Thymus (tissue), 11 donors: ENCODE measurements at regions not wholly inside any gene's neighbourhood (a gene's known extent, or its start where the extent isn't known, plus 50 kb on each side); places are given as distances from the start of the nearest gene placed in this dataset.

Experiments
- DNase-seq, 9 donors: peaks; one replicate each; pipeline ENCODE4 v3.0.0-alpha.2; 2013; ENCODE audit warnings: low spot score in 9 of 9, low read depth in 6 of 9, missing footprints in 1 of 9
- H3K27ac ChIP-seq, 2 donors: one replicate each; pipeline ENCODE4 v1.5.1; 2013; ENCODE audit warnings: control low read depth in 1 of 2, low read depth in 1 of 2, low read length in 1 of 2, mild to moderate bottlenecking in 1 of 2, moderate library complexity in 1 of 2
- H3K27me3 ChIP-seq, 2 donors: one replicate each; pipeline ENCODE4 v1.5.1; 2013; ENCODE audit warnings: low read length in 1 of 2; ENCODE audit not compliant: control insufficient read depth in 2 of 2, insufficient read depth in 1 of 2
- H3K36me3 ChIP-seq, 2 donors: one replicate each; pipeline ENCODE4 v1.5.1; 2013; ENCODE audit warnings: low read length in 1 of 2, mild to moderate bottlenecking in 1 of 2, moderate library complexity in 1 of 2; ENCODE audit not compliant: control insufficient read depth in 2 of 2, insufficient read depth in 2 of 2
- H3K4me1 ChIP-seq, 2 donors: one replicate each; pipeline ENCODE4 v1.5.1; 2013; ENCODE audit warnings: low read length in 2 of 2; ENCODE audit not compliant: control insufficient read depth in 2 of 2, insufficient read depth in 2 of 2
- H3K4me3 ChIP-seq, 2 donors: one replicate each; pipeline ENCODE4 v1.5.1; 2013; ENCODE audit warnings: low read length in 2 of 2, control low read depth in 1 of 2, mild to moderate bottlenecking in 1 of 2
- H3K9me3 ChIP-seq, 2 donors: one replicate each; pipeline ENCODE4 v1.5.1; 2013; ENCODE audit warnings: low read length in 1 of 2, mild to moderate bottlenecking in 1 of 2; ENCODE audit not compliant: control insufficient read depth in 2 of 2, insufficient read depth in 1 of 2
- WGBS: extraction: QIAGEN DNeasy Blood & Tissue Kit; methylation state at CpG from one replicate; pipeline ENCODE4 v1.1.7; 2013; 5-methylcytosine and 5-hydroxymethylcytosine counted together
- donor health status: healthy.

DNA sequence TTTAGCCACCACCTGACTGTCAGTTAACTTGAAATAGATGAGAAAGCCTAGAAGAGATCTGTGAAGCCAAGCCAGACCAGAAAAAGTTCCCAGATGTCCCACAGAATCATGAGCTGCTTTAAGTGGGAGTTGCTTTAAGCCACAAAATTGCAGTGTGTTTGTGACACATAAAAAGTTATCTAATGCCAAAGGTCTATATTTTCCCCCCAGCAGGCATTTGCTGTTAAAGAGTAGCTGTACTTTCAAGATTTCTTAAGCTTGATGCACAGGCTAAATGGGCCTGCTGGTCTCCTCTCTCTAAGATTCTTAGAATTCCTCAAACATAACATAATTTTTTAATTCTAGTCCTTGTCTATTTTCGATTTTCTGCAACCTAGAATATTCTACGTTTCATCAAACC, 825.7 kb downstream of the FAM181B start:
- Histone ChIP-seq H3K4me3 (no peak overlapping the region), H3K36me3 (no peaks in the 10 kb centered on the region), H3K27me3 (no peaks in the 10 kb centered on the region), H3K4me1 (no peaks in the 10 kb centered on the region), H3K27ac (no peak overlapping the region), H3K9me3 (no peaks in the 10 kb centered on the region)
- WGBS, result 81% methylated on average over 2 of the region's 2 CpGs
- no peak for DNase-seq

DNA sequence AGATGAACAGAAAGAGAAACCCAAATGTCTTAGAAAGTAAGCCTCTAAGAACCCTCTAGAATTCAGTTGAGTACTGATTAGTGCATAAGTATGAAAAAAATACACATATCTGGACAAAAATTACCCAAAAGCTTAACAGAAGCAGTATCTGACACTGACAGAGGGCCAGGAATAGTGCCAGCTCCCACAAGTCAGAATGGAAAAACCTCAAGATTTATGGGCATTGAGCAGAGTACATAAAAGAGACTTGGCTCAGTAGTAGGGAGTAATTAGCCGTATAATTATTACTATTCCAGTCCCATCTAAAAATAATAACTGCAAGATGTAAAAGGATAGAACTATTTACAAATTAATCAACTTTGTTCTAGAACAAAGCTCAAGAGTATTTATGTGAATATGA, 834.5 kb downstream of the FAM181B start:
- Histone ChIP-seq H3K36me3 (no peaks in the 10 kb centered on the region), H3K4me1 (no peaks in the 10 kb centered on the region), H3K9me3 (no peaks in the 10 kb centered on the region), H3K4me3 (no peak overlapping the region), H3K27ac (no peak overlapping the region), H3K27me3 (no peaks in the 10 kb centered on the region)
- 71% methylated on average over 1 of the region's 1 CpG for WGBS
- DNase-seq, result no peak

DNA sequence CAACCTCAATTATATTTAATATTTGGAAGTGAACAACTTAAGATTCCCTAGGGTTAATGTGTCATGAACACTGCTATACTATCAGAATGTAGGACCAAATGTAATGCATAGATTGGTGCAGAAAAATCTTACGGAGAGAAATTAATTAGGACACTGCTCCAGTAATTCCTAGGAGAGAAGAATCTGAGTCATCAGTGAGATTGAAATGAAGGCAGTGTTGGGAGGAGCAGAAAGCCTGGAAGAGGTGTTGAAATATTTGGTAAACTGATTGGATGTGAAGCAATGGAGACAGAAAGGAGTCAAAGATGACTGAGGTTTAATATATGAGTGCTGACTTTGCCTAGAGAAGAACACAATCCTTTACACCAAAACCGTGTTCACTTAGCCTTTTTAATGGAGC, 836.0 kb downstream of the FAM181B start:
- Histone ChIP-seq H3K4me3 (no peak overlapping the region), H3K27ac (no peak overlapping the region), H3K36me3 (no peaks in the 10 kb centered on the region), H3K4me1 (no peaks in the 10 kb centered on the region), H3K9me3 (no peaks in the 10 kb centered on the region), H3K27me3 (no peaks in the 10 kb centered on the region)
- no peak for DNase-seq
- WGBS, result 95% methylated on average over 2 of the region's 2 CpGs

DNA sequence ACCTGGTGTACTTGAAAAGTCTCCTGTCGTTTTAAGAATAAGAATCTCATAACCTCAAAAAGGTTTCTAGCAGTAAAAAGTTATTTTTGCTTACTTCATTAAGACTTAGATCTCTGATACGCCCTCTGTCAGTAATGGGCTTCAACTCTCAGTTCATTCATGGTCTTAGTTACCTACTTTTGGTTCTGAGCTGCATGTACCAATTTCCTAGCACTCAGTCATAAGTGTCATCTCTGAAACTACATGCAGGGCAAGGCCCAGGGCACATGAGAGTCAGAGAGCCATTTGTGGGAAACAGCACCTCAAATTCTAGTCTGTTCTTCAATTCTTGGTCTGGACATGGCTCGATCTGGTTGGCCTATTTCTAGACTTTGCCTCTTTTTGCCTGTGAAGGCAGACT, 838.4 kb downstream of the FAM181B start:
- Histone ChIP-seq H3K36me3 (no peaks in the 10 kb centered on the region), H3K4me3 (no peak overlapping the region), H3K27me3 (no peaks in the 10 kb centered on the region), H3K4me1 (no peaks in the 10 kb centered on the region), H3K27ac (no peak overlapping the region), H3K9me3 (no peaks in the 10 kb centered on the region)
- no peak for DNase-seq
- WGBS, result 75% methylated on average over 3 of the region's 3 CpGs

DNA sequence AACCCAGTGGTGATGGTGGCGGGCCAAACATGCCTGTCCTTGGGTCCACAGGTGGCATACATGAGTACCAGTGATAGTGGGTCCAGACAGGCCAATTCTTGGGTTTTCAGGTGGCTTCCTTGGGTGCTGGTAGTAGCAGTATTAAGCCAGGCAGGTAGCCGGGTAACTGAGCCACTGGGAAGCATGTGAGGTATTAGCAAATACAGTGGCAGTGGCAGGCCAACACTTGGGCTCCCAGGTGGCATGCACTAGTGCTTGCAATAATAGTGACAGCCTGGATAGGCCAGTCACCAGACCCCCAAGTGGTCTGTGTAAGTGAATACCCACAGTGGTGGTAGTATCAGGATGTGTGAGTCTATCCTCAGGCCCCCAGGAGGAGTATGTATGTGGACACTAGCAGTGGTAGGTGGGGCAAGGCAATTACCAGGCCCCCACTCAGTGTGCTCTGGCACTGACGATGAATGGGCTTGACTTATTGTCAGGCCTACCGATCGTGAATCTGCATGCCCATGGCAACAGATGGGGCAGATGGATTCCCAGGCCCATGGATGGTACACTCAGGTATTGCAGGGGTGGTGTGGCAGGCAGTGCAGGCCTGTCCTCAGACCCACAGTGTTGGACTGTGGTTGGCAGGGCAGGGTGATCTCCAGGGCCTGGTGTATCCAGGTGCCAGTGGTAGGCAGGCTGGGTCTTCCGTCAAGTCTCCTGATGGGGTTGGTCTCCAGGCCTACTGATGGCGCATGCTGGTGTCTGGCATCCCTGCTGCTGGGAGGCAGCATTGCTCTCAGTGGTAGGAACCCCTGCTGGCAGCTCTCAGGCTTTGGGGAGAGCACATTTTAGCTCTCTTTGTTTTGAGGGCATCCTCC, 840.7 kb downstream of the FAM181B start:
- DNase-seq, result no peak
- no peaks in the 10 kb centered on the region for H3K27me3 ChIP-seq
- 95% methylated on average over 7 of the region's 7 CpGs for WGBS

DNA sequence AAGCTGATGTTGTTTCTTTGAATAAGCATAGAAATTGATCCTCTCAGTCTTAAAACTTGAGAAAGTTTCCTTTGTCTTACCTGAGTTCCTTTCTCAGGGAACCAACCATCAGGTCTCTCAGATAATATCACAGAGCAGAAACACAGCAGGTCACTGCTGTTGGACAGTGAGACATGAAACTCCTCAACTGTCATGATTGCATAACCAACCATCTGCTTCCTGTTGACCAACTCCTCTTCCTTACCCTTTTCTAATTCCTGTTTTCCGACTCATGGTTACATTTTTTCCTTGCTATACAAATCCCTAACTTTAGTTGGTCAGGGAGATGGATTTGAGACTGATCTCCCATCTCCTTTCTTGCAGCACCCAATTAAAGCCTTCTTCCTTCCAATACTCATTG, 845.3 kb downstream of the FAM181B start:
- no peak overlapping the region for H3K4me3 ChIP-seq
- 76% methylated on average over 1 of the region's 1 CpG for WGBS
- no peaks in the 10 kb centered on the region for H3K4me1 ChIP-seq
- no peak overlapping the region for H3K27ac ChIP-seq
- no peaks in the 10 kb centered on the region for H3K36me3 ChIP-seq
- no peaks in the 10 kb centered on the region for H3K27me3 ChIP-seq
- DNase-seq, result no peak
- H3K9me3 ChIP-seq, result no peaks in the 10 kb centered on the region

More for the DNA sequence above, 840.7 kb downstream of the FAM181B start:
- H3K4me1 ChIP-seq, result no peaks in the 10 kb centered on the region
- H3K27ac ChIP-seq, result no peak overlapping the region
- H3K36me3 ChIP-seq, result no peaks in the 10 kb centered on the region
- H3K9me3 ChIP-seq, result no peaks in the 10 kb centered on the region
- H3K4me3 ChIP-seq, result no peak overlapping the region

DNA sequence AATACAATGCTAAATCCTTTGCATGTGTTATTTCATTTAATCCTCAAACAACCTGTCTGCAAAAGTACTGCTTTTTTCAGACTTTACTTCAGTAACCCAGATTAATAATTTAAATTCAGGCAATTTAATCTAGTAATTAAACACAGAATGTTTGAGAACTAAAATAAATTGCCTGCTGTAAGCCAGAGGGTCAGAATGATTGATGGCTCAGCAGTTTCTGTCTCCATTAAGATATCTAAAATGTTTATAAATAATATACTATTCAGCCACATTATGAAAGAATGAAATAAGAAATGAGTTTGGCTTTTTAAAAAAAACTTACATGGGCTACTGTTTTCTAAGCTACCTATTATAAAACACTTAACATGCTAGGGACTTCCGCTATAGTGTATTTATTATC, 846.0 kb downstream of the FAM181B start:
- 100% methylated on average over 1 of the region's 1 CpG for WGBS
- no peak for DNase-seq
- no peaks in the 10 kb centered on the region for H3K4me1 ChIP-seq

DNA sequence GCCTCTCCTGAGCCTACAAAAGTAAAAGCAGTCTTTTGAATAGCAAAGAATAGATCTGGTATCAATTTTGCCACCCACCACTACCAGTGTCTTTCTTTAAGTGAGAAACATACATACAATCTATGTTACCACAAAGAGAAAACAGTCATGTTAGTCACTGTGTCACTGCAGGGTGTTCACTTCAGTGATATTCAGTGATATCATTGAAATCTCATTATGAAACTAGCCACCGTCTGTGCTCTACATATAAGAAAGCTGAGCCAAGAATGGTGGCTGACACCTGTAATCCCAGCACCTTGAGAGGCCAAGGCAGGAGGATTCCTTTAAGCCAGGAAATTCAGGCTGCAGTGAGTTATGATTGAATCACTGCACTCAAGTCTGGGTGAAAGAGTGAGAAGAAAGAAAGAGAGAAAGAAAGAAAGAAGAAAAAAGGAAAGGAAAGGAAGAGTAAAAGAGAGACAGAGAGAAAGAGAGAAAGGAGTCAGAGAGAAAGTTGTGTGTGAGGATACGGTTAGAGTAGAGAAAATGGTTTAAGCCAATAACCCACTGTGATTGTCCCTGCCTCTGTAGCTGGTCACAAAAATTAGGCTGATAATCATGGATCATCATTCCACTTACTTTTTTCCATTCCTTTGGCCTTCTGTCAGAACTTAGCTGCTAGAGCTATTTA, 847.1 kb downstream of the FAM181B start:
- Histone ChIP-seq H3K27ac (no peak overlapping the region), H3K4me1 (no peaks in the 10 kb centered on the region), H3K4me3 (no peak overlapping the region), H3K27me3 (no peaks in the 10 kb centered on the region), H3K9me3 (no peaks in the 10 kb centered on the region), H3K36me3 (no peaks in the 10 kb centered on the region)
- no peak for DNase-seq
- 93% methylated on average over 2 of the region's 2 CpGs for WGBS

More for the DNA sequence above, 846.0 kb downstream of the FAM181B start:
- H3K27ac ChIP-seq, result no peak overlapping the region
- no peaks in the 10 kb centered on the region for H3K36me3 ChIP-seq
- no peaks in the 10 kb centered on the region for H3K27me3 ChIP-seq
- H3K9me3 ChIP-seq, result no peaks in the 10 kb centered on the region
- no peak overlapping the region for H3K4me3 ChIP-seq

DNA sequence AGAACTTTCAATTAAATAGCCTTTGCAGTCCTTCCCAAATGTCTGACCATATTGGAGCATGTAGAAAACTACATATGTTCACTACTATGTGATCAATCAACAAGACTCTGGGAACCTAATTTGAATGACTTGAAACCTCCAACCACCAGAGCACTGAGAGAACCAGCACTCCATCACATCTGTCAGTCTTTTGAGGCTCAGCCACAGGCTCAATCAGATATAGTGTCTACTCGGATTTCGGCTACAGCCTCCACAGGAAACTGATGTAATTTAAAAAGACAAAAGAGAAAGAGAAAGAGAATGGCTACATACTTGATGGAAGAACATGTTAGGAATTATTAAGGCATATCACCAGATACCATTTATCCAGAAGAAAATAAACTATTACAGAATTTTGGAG, 859.0 kb downstream of the FAM181B start:
- no peaks in the 10 kb centered on the region for H3K9me3 ChIP-seq
- no peak overlapping the region for H3K4me3 ChIP-seq
- H3K27ac ChIP-seq, result no peak overlapping the region
- no peaks in the 10 kb centered on the region for H3K27me3 ChIP-seq
- peak in 1 of 9 donors; percentile 15 for DNase-seq
- 8% methylated on average over 2 of the region's 2 CpGs for whole genome bisulfite sequencing
- no peaks in the 10 kb centered on the region for H3K4me1 ChIP-seq
- no peaks in the 10 kb centered on the region for H3K36me3 ChIP-seq
